GM23248 (cell line): ENCODE measurements at regions not wholly inside any gene's neighbourhood (a gene's known extent, or its start where the extent isn't known, plus 50 kb on each side); places are given as distances from the start of the nearest gene placed in this dataset.

Source experiments
- DNase-seq: peaks from one replicate; pipeline ENCODE4 v3.0.0-alpha.2; 2015
- H2AFZ ChIP-seq: fragments of 200-600 bp; sonication (generic); 2 replicates; pipeline ENCODE4 v1.6.1; 2016; ENCODE audit warnings: antibody characterized with exemption
- H3F3A ChIP-seq: fragments of 200-600 bp; sonication (generic); 2 replicates; pipeline ENCODE4 v1.6.1; 2016; ENCODE audit warnings: mild to moderate bottlenecking, antibody characterized with exemption, mixed run types; ENCODE audit not compliant: insufficient read depth
- H3K27ac ChIP-seq: fragments of 200-600 bp; sonication (generic); 2 replicates; pipeline ENCODE4 v1.5.1; 2016; ENCODE audit warnings: mild to moderate bottlenecking
- H3K27me3 ChIP-seq: fragments of 200-600 bp; sonication (generic); replicated peaks from 2 replicates; pipeline ENCODE4 v1.6.1; 2016; ENCODE audit warnings: mild to moderate bottlenecking; ENCODE audit not compliant: insufficient read depth
- H3K36me3 ChIP-seq: fragments of 200-600 bp; sonication (generic); 2 replicates; pipeline ENCODE4 v1.6.1; 2016; ENCODE audit warnings: low read depth, mild to moderate bottlenecking
- H3K4me1 ChIP-seq: fragments of 200-600 bp; sonication (generic); 2 replicates; pipeline ENCODE4 v1.6.1; 2016; ENCODE audit warnings: mild to moderate bottlenecking; ENCODE audit not compliant: insufficient read depth
- H3K4me2 ChIP-seq: fragments of 200-600 bp; sonication (generic); one replicate; pipeline ENCODE4 v1.6.1; 2016; ENCODE audit warnings: mild to moderate bottlenecking; ENCODE audit not compliant: unreplicated experiment
- H3K4me3 ChIP-seq: fragments of 200-600 bp; sonication (generic); 2 replicates; pipeline ENCODE4 v1.5.1; 2016; ENCODE audit warnings: mild to moderate bottlenecking
- H3K79me2 ChIP-seq: fragments of 200-600 bp; sonication (generic); 2 replicates; pipeline ENCODE4 v1.6.1; 2016; ENCODE audit warnings: mild to moderate bottlenecking; ENCODE audit not compliant: insufficient read depth
- H3K9ac ChIP-seq: fragments of 200-600 bp; sonication (generic); 2 replicates; pipeline ENCODE4 v1.6.1; 2016; ENCODE audit warnings: mild to moderate bottlenecking
- H3K9me2 ChIP-seq: fragments of 200-600 bp; sonication (generic); 2 replicates; pipeline ENCODE4 v1.6.1; 2016; ENCODE audit warnings: mixed run types, mild to moderate bottlenecking, moderate library complexity; ENCODE audit not compliant: insufficient read depth
- H3K9me3 ChIP-seq: fragments of 200-600 bp; sonication (generic); one replicate; pipeline ENCODE4 v1.6.1; 2017; ENCODE audit warnings: low read depth
- H4K20me1 ChIP-seq: fragments of 200-600 bp; sonication (generic); 2 replicates; pipeline ENCODE4 v1.6.0; 2016; ENCODE audit not compliant: insufficient read depth
- EZH2 ChIP-seq: fragments of 200-600 bp; sonication (generic); IDR thresholded peaks from 2 replicates; pipeline ENCODE4 v1.6.1; 2018; ENCODE audit warnings: antibody characterized with exemption, mild to moderate bottlenecking; ENCODE audit not compliant: insufficient read depth, poor library complexity, severe bottlenecking
- EZH2phosphoT487 ChIP-seq: fragments of 200-600 bp; sonication (generic); IDR thresholded peaks from 2 replicates; pipeline ENCODE4 v1.6.1; 2018; ENCODE audit warnings: antibody characterized with exemption, moderate library complexity, mild to moderate bottlenecking, low read depth; ENCODE audit not compliant: insufficient read depth
- WGBS, 2 experiments: methylation state at CpG; one replicate each; pipeline ENCODE4 v1.1.6; 2015 to 2017; ENCODE audit warnings: low lambda C conversion rate in 2 of 2, low coverage in 1 of 2; ENCODE audit errors: missing lambda C conversion rate in 2 of 2; 5-methylcytosine and 5-hydroxymethylcytosine counted together
- in situ Hi-C: fragments of 300-500 bp; cut with MboI; formaldehyde crosslinking; loops from 2 replicates; pipeline ENCODE4 v1.15.0; 2020

- Histone ChIP-seq H3K27ac (no peak overlapping the region), H3K79me2 (no peaks in the 10 kb centered on the region), H4K20me1 (no peaks in the 10 kb centered on the region), H3K9ac (no peak overlapping the region), H3K9me3 (no peaks in the 10 kb centered on the region), H3K9me2 (no peaks in the 10 kb centered on the region), H3K4me1 (no peaks in the 10 kb centered on the region), H3K36me3 (no peaks in the 10 kb centered on the region), H3F3A (no peaks in the 10 kb centered on the region), H3K4me3 (no peak overlapping the region), H3K27me3 (no peaks in the 10 kb centered on the region), H2AFZ (no peak overlapping the region), H3K4me2 (no peak overlapping the region)
- no peak for DNase-seq
- no peak for TF ChIP-seq EZH2phosphoT487
- no peak for TF ChIP-seq EZH2
- in situ Hi-C loops, result no loop called here
- WGBS, 2 experiments, result 96 to 97% methylated on average over 4 of the region's 4 CpGs
Observed at GRCh38 chr7:131124001-131124629, 203.6 kb upstream of the MKLN1 start.

GRCh38 chr7:131124867-131125266 is 202.8 kb upstream of the MKLN1 start:
- H3K27me3 ChIP-seq, result no peaks in the 10 kb centered on the region
- no peaks in the 10 kb centered on the region for H4K20me1 ChIP-seq
- 70 to 78% methylated on average over 3 of the region's 3 CpGs for WGBS, 2 experiments
- H3K9ac ChIP-seq, result no peak overlapping the region
- no peak for TF ChIP-seq EZH2
- TF ChIP-seq EZH2phosphoT487, result no peak
- H3F3A ChIP-seq, result no peaks in the 10 kb centered on the region
- H3K27ac ChIP-seq, result no peak overlapping the region
- no peak overlapping the region for H2AFZ ChIP-seq
- in situ Hi-C loops, result no loop called here
- H3K9me2 ChIP-seq, result no peaks in the 10 kb centered on the region
- no peaks in the 10 kb centered on the region for H3K4me1 ChIP-seq
- no peaks in the 10 kb centered on the region for H3K36me3 ChIP-seq
- DNase-seq, result no peak
- no peaks in the 10 kb centered on the region for H3K79me2 ChIP-seq
- no peak overlapping the region for H3K4me3 ChIP-seq
- no peaks in the 10 kb centered on the region for H3K9me3 ChIP-seq
- no peak overlapping the region for H3K4me2 ChIP-seq

- H3K79me2 ChIP-seq, result no peaks in the 10 kb centered on the region
- no peak overlapping the region for H2AFZ ChIP-seq
- H3K4me1 ChIP-seq, result peaks cover 6% of the 10 kb centered on the region
- no peaks in the 10 kb centered on the region for H3K27me3 ChIP-seq
- no peaks in the 10 kb centered on the region for H4K20me1 ChIP-seq
- H3F3A ChIP-seq, result no peaks in the 10 kb centered on the region
- no peaks in the 10 kb centered on the region for H3K9me3 ChIP-seq
- H3K27ac ChIP-seq, result no peak overlapping the region
- no peak for DNase-seq
- WGBS, 2 experiments, result 78 to 81% methylated on average over 4 of the region's 4 CpGs
- H3K9me2 ChIP-seq, result no peaks in the 10 kb centered on the region
- no peak overlapping the region for H3K9ac ChIP-seq
- H3K4me2 ChIP-seq, result no peak overlapping the region
- no peak overlapping the region for H3K4me3 ChIP-seq
- no peaks in the 10 kb centered on the region for H3K36me3 ChIP-seq
- no peak for TF ChIP-seq EZH2phosphoT487
- no peak for TF ChIP-seq EZH2
- in situ Hi-C loops, result no loop called here
Observed at GRCh38 chr7:131130324-131130723, 197.4 kb upstream of the MKLN1 start.

- no peak for DNase-seq
- H3F3A ChIP-seq, result no peaks in the 10 kb centered on the region
- H3K27me3 ChIP-seq, result no peaks in the 10 kb centered on the region
- in situ Hi-C loops, result no loop called here
- H3K36me3 ChIP-seq, result no peaks in the 10 kb centered on the region
- H3K9ac ChIP-seq, result no peak overlapping the region
- H3K4me2 ChIP-seq, result no peak overlapping the region
- H3K79me2 ChIP-seq, result no peaks in the 10 kb centered on the region
- H4K20me1 ChIP-seq, result no peaks in the 10 kb centered on the region
- H3K27ac ChIP-seq, result no peak overlapping the region
- H3K4me3 ChIP-seq, result no peak overlapping the region
- WGBS, 2 experiments, result 86 to 87% methylated on average over 6 of the region's 6 CpGs
- no peaks in the 10 kb centered on the region for H3K9me3 ChIP-seq
- TF ChIP-seq EZH2 (no peak), EZH2phosphoT487 (no peak)
- H2AFZ ChIP-seq, result no peak overlapping the region
- H3K4me1 ChIP-seq, result peaks cover 6% of the 10 kb centered on the region
- H3K9me2 ChIP-seq, result no peaks in the 10 kb centered on the region
Observed at GRCh38 chr7:131131012-131131745, 196.5 kb upstream of the MKLN1 start.
